HG03558 (cell line): ENCODE measurements at regions not wholly inside any gene's neighbourhood (a gene's known extent, or its start where the extent isn't known, plus 50 kb on each side); places are given as distances from the start of the nearest gene placed in this dataset.
"Not testable (repeated sequence)": the region's sequence is repeated elsewhere in the genome, so short reads cannot be mapped to it uniquely, and the experiment has no call there.

Source experiments
- ATAC-seq: cut with Tn5 transposase; IDR thresholded peaks from one replicate; pipeline ENCODE4 v1.9.1; 2021; ENCODE audit warnings: moderate number of reproducible peaks; ENCODE audit not compliant: unreplicated experiment; ENCODE audit errors: extremely low read depth

DNA sequence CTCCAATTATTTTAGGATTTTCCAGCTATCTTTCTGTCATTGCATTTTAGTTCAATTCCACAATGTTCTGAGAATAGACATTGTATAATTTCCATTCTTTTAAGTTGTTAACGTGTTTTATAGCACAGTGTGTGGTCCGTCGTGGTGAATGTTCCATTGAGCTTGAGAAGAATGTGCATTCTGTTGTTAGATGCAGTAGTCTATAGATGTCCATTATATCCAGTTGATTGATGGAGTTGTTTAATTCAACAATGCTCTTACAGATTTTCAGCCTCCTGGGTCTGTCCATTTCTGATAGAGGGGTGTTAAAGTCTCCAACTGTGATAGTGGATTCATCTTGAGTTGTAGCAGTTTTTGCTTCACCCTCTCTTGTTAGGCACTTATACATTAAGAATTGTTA is 1587.7 kb upstream of the NUDT12 start:
- no peak for ATAC-seq

DNA sequence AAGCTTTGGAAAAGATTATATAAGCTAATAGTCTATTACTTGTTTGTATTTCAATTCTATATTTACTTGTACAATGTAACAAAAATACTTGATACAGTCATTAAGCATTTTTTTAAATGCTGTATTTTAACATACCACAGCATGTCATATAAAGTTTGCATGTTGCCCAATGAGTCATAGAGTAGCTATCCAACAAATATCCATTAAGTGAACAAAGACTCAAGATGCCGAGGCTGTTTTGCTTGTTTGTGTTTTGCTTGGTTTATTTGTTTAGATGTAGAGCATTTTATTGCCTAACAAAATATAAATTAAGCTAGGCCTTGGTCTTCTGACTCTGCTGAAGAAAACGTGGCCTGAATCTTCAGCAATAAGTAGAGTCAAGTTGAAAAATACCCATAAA is 1584.3 kb upstream of the NUDT12 start:
- ATAC-seq = no peak

- ATAC-seq = no peak
Measured at GRCh38 chr5:105145152-105145551, 1582.6 kb upstream of the NUDT12 start.

DNA sequence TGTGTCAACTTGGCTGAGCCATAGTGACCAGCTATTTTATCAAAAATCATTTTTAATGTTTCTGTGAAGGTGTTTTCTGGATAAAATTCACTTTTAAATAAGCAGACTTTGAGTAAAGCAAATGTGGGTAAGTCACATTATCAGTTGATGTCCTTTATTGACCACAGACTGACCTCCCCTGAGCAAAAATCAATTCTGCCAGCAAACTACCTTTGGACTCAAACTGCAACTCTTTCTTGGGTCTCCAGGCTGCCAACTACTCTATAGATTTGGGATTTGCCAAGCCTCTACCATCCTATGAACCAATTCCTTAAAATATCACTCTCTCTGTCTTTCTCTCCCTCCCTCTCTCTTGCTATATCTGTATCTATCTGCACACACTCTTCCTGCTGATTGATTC is 1571.7 kb upstream of the NUDT12 start:
- ATAC-seq = no peak

GRCh38 chr5:105133087-105133486 is 1570.5 kb upstream of the NUDT12 start:
- ATAC-seq = no peak

DNA sequence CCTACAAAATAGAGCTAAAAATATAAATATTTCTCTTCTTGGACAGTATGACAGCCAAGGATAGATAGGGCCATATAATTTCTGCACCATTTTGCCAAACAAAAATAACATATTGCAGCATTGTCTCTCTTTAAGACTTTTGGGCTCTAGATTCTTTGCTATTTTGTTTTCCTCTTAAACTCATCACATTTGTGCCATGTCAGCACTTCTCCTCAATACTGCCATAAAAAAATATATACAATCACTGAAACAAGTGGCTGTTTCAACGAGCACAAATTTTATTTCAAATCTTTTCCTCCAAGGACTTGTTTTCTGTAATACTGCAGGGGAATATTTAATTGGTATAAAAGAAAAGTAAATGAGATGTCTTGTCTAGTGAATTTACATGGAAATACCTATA is 1570.0 kb upstream of the NUDT12 start:
- no peak for ATAC-seq

- no peak for ATAC-seq
Measured at GRCh38 chr5:105131045-105131444, 1568.5 kb upstream of the NUDT12 start.

DNA sequence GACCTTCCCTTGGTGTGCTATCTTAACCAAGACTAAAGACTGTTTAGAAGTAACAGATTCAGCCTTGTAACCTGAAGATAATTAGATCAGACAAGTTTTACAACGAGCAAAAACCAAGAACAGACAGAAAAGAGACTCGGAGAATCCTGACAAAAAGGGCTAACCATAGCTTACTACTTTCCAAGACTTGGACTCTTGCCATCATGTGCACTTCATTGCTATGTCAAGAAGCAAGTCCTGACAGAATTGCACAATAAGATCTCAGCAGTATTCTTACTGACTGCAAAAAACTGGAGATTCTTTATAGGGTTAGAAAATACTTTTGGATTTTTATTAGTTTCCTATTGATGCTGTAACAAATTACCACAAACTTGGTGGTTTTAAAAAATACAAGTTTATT is 1539.0 kb upstream of the NUDT12 start:
- no peak for ATAC-seq

- ATAC-seq = no peak
Measured at GRCh38 chr5:105088961-105089360, 1526.4 kb upstream of the NUDT12 start.

DNA sequence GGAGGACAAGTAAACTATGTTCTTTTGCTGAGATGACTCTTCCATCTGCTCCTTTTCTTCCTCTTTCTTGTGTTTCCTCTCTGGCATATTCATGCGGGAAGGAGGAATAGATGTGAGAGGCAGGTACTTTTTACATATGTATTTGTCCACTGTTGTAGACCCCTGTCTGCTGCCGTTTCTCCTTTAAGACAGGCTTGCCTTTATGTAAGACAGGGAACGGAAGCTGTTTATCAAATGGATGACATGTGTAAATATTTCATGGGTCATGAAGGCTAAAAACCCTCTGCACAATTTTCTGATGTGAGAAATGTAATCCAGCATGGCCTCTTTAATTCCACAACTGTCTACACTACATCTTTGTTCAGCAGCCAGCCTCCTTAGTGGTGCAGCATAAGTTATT is 1525.5 kb upstream of the NUDT12 start:
- ATAC-seq = no peak

GRCh38 chr5:105057893-105058292 is 1495.3 kb upstream of the NUDT12 start:
- no peak for ATAC-seq

- ATAC-seq = no peak
Measured at GRCh38 chr5:105057001-105057436, 1494.4 kb upstream of the NUDT12 start.

DNA sequence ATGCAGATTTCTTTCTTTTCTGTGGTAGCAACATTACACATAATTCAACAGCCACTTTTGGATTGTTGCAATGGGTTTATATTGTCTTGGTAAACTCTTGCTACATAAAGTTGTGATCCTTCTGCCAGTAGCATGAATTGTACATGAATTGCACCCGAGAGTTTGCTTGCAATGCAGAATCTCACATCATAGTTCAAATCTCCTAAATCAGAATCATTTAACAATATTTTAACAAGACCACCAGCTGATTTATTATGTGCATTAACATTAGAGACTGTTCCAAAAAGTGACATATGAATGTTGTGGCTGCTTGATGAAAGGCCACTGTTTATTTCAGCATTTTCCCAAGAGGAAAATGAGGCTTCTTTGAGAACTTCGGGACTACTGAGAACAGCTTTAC is 1491.8 kb upstream of the NUDT12 start:
- no peak for ATAC-seq

DNA sequence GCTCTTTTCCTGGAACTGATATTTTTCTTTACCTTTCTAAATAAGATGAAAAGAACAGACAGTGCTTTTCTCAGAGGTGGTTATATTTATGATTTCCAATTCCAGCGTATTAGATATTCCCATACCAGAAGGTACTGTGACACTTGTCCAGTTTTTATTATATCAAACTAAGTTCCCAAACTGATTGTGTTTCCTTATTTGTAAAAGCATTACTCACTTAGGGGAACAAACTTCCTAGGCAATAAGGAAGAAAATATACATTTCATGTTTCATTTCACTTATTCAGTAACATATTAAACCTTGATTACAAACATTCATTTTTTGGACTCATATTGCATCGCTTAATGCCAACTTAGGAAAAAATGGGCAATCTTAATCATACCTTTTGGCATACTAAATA is 1480.0 kb upstream of the NUDT12 start:
- no peak for ATAC-seq

DNA sequence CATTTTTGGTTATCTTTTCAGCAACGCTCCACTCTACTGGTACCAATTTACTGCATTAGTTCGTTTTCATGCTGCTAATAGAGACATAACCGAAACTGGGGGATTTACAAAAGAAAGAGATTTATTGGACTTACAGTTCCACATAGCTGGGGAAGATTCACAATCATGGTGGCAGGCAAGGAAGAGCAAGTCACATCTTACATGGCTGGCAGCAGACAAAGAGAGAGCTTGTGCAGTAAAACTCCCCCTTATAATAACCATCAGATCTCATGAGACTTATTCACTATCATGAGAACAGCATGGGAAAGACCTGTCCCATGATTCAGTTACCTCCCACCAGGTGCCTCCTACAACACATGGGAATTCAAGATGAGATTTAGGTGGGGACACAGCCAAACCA is 1474.2 kb upstream of the NUDT12 start:
- ATAC-seq = not testable (repeated sequence)

DNA sequence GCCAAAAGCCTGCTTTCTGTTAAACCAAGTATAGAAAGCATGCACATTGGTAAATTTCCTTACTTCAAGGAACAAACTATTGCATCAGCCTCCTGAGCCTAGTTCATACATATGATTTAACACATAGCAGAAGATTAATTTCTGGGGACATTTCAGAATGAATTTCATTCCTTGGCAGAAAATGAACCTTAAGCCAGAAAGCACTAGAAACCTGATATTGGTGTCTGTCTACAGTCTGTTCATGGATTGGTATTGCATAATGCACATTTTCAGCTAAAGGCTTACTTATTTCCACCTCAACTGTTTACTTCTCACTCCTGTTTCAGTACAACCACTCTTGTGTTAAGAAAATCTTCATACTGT is 1471.8 kb upstream of the NUDT12 start:
- ATAC-seq = no peak

DNA sequence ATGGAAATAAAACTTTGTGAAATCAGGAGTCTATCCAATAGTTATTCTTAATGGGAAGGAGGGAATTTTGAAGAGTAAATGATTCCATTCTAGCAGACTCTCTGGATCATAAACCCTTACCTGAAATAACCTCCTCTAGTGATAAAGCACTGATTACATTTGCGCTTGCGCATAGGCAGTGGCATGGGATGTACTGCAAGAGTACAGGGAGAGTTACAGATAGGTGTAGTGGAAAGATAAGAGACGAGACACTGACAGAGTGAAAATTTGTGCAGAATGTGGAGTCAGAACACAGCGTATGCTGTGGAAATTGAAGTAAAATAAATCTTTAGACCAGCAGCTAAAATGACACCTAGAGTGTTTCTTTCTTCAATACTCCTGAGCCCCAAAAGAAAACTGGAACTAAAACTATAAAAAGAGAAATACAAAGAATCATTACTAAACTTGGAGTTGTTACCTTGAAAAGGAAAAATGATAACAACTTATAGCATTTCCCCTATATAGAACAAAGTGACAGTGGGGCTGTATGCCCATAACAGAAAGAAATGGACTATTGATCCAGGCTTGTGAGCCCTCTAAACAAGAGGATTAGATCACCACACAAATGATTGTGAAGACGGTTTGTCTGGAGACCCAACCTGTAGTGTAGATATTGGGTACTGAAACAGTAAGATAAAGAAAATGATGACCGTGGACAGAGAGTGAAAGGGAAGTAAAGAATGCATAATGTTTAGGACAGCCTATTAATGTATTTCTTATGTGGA is 1471.2 kb upstream of the NUDT12 start:
- ATAC-seq = no peak

DNA sequence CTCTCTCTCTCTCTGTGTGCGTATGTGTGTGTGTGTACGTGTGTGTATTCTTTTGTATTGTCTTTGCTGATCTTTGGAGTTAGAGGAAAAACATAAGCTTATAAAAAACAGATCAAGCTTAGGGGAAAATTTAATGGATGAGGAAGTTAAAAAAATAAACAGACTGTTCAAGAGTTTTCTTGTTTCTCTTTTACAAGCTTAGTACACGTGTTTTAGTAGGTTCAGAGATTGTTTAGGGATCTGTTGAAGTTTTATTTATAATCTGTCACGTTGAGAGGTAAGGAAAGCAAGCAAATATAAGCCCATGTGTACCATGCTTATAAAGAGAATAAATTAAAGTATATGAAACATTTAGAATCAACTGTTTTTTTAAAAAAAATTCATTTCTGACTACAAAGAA is 1470.3 kb upstream of the NUDT12 start:
- no peak for ATAC-seq

DNA sequence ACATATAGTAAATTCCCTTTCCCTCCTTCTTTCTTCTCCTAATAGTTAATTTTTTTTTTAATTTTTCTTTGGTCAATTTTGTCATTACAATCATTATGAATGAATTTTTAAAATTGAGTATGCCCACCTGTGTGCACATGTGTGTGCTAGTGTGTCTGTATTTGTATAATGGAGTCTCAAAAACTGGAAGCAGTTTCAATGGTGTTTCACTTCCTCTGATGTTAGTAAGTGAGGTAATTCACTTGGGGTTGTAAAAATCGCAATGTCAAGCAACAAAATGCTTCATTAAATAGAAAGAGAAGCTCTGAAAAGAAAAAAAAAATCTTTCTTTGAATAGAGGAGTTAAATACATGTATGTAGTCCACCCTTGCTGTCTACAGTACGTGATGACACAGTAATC is 1467.6 kb upstream of the NUDT12 start:
- ATAC-seq = no peak

GRCh38 chr5:105015098-105015497 is 1452.5 kb upstream of the NUDT12 start:
- ATAC-seq = no peak

DNA sequence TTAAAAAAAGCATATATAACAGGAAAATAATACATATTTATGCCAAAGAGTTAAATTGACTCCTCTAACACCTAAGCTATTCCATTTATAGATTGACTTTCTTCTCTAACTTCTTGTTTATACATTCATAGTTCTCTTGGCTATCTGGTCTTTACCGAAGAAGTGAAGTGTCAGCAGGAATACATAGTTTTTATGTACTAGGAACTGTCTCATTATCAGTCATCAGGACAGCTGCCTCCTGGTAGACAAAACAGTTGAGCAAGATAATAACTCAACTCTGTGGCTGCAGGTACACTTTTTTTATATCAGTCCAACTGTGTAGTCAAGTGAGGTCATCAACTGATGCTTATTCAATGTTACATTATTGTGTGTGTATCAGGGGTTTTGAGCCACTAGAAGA is 1436.0 kb upstream of the NUDT12 start:
- no peak for ATAC-seq

GRCh38 chr5:104998169-104998568 is 1435.6 kb upstream of the NUDT12 start:
- ATAC-seq = no peak

- no peak for ATAC-seq
Measured at GRCh38 chr5:104987074-104987473, 1424.5 kb upstream of the NUDT12 start.
